Limb (tissue), 2 donors: ENCODE measurements at regions not wholly inside any gene's neighbourhood (a gene's known extent, or its start where the extent isn't known, plus 50 kb on each side); places are given as distances from the start of the nearest gene placed in this dataset.
"Not testable (repeated sequence)": the region's sequence is repeated elsewhere in the genome, so short reads cannot be mapped to it uniquely, and the experiment has no call there.

Experiments used
- DNase-seq, 2 donors: peaks; one replicate each; pipeline ENCODE4 v3.0.0-alpha.2; 2016; ENCODE audit errors: extremely low spot score in 2 of 2

DNA sequence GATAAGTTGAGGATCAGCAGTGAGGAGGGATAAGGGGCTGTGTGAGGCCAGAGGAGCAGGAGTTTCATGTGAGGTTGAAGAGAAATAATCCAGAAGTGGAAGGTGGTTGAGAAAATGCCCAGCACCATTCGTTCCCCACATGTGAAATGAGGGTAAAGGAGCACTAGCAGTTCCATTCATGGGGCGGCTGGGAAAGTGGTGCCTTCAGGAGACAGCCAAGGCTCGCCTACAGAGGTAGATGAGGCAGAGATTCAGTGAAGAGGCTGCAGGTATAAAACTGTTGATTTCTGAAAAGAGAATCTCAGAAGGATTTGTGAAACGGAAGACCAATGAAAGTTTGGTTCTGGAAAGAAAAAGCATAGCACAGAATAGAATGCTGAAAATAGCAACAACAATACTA is 272.6 kb downstream of the MSX2 start:
- DNase-seq, result no peak

- DNase-seq, result no peak
Measured at GRCh38 chr5:174995827-174996226, 271.4 kb downstream of the MSX2 start.

DNA sequence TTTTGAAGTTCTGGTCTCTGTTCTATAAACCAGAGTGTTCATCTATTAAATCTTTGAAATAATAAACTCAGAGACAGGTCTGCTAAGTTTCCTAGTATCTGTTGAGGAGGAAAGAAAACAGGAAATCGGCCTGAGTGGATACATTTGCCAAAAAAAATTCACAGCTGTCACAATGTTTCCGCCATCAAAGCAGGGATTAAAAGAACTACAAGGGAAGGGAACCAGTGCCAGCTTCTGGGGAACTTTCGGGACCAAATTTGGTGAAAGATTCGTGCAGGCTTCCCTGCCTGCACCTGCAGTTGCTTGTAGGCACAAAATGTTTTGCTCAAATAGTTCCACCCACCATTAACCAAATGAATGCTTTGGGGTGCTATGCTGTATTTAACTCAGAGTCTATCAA is 267.5 kb downstream of the MSX2 start:
- peak in 1 of 2 donors; percentile 18 for DNase-seq

DNA sequence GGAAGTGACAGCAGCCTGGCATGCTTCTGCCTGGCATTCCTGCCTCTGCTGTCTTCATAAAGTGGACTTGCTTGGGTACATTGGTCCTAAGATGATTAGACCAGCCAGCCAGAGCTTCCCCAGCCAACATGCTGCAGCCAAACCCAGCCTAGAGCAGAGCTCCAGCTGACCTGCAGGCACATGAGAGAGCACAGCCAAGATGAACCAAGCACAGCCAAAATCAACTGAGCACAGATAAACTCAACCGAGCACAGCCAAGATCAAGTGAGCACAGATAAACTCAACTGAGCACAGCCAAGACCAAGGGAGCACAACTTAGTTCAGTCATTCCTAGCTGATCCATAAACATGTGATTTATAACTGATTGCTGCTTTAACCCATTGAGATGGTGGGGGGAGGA is 266.5 kb downstream of the MSX2 start:
- DNase-seq, result no peak

DNA sequence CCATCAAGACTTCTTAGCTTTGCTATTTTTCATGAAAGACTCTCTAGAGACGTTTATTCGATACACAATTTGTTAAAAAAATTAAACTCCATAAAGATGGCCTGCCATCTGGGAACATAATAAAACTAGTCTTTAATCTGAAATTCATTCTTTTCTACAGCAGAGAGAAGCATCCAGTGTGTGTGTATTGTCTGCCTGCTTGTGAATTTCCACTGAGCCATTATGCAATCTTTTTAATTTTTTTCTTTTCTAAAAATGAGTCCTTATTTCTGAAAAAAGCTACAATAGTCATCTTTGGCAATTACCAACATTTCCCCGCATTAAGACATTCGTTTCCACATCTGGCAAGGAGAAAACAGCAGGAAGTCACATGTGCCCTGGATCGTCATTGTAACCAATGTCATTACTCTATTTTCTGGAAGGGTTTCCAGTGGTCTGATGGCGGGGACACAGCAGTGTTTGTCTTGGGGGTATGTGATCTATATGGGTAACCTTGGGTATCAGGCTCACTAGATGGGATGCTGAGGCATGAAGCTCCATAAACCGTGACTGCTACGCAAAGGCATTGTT is 263.1 kb downstream of the MSX2 start:
- no peak for DNase-seq

- DNase-seq, result no peak
Measured at GRCh38 chr5:174984863-174985262, 260.5 kb downstream of the MSX2 start.

DNA sequence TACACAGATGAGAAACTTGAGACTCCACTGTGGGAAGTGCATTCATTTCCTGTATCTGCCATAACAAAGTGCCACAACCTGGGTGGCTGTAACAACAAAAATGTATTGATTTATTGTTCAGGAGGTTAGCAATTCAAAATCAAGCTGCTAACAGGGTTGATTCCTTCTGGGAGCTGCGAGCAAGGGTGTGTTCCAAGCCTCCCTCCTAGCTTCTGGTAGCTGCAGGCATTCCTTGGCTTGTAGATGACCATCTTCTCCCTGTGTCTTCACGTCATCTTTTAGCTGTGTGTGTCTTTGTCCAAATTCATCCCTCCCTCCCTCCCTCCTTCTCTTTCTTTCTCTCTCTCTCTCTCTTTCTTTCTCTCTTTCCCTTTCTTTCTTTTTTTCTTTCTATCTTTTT is 258.1 kb downstream of the MSX2 start:
- DNase-seq, result no peak

GRCh38 chr5:174981416-174981815 is 257.0 kb downstream of the MSX2 start:
- DNase-seq, result no peak

DNA sequence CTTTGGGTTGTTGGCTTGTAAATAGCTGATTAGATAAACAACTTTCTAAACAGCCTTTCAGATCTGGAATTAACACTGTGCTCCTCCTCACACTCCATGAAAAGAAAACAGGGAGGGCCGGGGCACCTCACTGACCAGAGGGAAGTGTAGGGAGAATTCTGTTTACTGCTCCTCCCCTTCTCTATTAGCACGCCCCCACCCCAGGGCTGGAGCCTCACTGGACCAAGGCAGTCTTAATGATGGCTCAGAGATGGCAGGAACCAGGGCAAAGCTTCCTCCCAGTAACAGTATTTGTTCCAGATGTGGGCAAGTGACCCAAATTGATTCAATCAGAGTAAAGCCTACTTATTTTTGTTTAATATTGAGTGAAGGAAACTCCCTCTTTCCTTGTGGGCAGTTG is 256.6 kb downstream of the MSX2 start:
- DNase-seq, result no peak

DNA sequence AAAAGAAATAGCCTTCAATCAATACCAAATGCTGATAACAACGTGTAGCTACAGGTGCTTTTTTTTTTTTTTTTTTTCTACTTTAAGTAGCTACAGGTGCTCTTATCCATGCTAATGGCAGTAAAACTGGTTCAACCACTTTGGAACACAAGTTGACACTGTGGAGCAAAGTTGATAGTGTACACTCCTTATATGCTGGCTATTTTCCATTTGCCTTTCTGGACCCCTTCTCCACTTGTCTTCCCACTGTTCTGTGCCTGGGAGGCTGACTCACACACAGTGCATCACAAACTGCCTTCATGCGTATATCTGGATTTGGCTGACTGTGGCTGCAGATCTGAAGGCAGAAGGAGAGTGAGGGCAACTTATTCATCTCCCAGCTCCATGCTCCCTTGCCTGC is 247.9 kb downstream of the MSX2 start:
- no peak for DNase-seq

GRCh38 chr5:174971210-174971609 is 246.8 kb downstream of the MSX2 start:
- DNase-seq, result no peak

- DNase-seq, result no peak
Measured at GRCh38 chr5:174970502-174970901, 246.1 kb downstream of the MSX2 start.

GRCh38 chr5:174953871-174954270 is 229.5 kb downstream of the MSX2 start:
- no peak for DNase-seq

DNA sequence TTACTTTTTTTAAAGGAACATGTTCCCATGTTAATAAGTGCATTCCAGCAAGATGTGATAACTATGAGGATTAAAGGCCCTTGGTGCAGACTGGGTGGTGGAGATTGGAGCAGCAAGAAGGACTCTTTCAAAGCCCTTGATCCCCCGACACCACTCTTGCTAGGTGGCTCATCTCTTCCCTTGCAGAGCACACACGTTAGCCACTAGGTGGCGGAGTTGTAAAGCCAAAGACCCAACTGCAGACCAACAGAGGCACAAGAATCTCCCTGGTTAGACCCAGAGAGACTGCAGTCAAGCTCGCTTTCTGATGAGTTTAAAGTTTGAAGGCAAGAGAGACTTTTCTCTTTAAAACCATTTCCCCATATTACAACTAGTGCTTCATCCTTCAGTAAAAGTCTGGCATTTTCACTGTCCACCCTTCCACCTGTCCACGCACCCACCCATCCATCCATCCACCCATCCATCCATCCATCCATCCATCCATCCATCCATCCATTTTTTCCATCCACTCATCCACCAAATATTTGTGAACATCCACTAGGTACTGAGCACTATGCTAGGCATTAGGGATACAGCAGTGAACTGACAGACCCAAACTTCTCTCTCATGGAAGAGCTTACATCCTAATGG is 226.9 kb downstream of the MSX2 start:
- peak; percentile 76 to 80 for DNase-seq

DNA sequence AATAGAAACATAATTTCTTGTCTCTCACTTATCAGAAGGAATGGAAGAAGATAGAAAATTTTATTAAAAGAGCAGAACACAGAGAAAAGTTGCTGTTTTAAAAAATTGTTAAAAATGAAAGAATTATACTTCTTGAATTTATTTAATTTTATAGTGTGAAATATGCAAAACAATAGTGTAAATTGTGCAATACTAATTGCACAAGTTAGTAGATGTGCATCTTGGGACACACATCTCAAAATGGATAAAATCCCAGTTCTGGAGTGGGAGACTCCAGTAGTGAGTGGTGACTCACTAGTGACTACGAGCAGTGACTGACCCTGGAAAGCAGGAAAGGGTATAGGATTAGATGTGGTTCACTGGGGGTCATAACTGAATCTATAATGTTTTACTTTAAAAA is 223.2 kb downstream of the MSX2 start:
- DNase-seq, result no peak

DNA sequence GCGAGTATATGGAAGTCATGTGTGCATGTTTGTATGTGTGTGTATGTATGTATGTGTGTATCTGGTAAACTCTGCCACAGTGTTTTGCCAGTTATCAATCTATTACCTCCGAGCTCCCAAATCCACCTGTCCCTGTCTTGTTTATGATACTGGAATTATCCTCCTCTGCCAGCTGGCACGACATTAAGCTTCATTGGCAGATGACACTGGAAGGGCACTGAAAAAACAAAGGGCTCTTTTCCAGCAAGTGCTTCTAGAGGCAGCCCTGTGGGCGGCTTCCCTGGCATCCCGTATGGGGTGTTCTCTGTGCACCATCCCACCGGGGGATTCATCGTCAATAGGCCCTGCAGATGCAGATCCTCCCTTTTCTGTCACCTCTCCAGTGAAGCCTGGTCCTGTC is 221.5 kb downstream of the MSX2 start:
- DNase-seq, result no peak

DNA sequence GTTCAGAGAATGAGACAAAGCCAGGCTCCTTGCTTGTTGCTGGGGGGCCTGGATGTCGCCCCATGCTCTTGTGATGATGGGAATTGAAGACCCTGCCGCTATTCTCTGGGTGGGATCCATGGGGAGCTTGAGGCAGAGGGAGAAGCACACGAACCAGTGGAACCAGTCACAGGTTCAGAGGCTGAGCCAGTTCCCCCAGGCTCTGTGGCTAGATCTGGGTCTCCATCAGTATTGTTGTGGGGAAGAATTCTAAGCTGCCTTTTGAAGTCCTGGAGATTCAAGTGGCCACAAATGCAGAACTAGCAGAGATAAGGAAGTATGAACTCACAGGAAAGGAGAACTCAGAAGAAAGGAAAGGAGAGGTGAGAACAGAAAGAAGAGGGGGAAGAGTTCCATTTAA is 219.4 kb downstream of the MSX2 start:
- DNase-seq, result no peak

DNA sequence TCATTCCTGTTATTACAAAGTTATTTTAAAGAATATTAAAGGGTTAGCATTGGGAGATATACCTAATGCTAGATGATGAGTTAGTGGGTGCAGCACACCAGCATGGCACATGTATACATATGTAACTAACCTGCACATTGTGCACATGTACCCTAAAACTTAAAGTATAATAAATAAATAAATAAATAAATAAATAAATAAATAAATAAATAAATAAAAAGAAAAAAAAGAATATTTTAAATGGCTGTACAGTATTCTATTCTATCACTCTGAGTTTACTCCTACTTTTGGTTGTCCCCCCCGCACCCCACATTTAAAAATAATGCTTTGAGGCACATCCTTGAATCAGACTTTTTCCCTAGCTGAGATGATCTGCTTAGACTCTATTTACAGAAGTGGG is 218.6 kb downstream of the MSX2 start:
- DNase-seq, result not testable (repeated sequence)

GRCh38 chr5:174937201-174938123 is 213.1 kb downstream of the MSX2 start:
- no peak for DNase-seq

DNA sequence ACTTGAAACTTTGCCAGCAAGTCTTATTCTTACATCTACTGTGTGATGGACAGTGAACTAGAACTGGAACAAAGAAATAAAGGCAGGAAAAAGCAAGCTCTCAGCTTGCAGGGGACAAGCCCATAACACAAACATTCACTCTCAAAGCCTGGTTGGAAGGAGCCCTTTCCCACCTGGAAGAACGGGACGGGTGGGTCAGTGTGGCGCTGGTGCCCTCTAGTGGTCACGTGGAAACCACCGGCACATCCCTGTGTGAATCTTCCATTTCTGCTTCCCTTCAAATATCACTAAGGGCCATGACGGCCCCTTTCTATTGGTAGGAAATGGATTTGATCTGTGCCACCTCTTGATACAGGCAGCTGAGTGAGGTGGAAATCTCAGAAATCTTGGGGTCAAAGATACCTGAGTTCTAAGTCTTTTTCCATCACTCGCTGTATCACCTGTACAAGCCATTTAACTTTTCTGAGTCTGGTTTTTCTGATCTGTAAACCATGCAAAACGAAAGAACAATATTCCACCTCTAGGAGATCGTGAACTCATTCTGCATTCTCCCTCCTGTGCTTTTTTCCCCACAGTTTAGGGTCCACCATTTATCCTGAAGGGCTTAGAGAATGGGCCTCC is 211.6 kb downstream of the MSX2 start:
- DNase-seq, result peak; percentile 57 to 85

GRCh38 chr5:174931033-174931432 is 206.7 kb downstream of the MSX2 start:
- not testable (repeated sequence) for DNase-seq

GRCh38 chr5:174925586-174925985 is 201.2 kb downstream of the MSX2 start:
- no peak for DNase-seq
